IMR-90 (cell line): ENCODE measurements at regions not wholly inside any gene's neighbourhood (a gene's known extent, or its start where the extent isn't known, plus 50 kb on each side); places are given as distances from the start of the nearest gene placed in this dataset.

Experiments used
- ATAC-seq: fragments of 200-7000 bp; cut with Tn5 transposase; 2 replicates; pipeline ENCODE4 v1.9.1; 2020; ENCODE audit warnings: low read depth, mild to moderate bottlenecking, moderate library complexity
- BruUV-seq: library from RNA; stranded (reverse); fragments of 400-500 nt; replicated peaks from 2 replicates; lab custom pipeline; 2021; lab: Mats Ljungman, UMichigan
- CTCF ChIA-PET: fragments of 300-600 bp; formaldehyde crosslinking; extraction: SDS; loops from one replicate; lab custom pipeline; 2021; ENCODE audit warnings: antibody characterized with exemption; lab: Yijun Ruan, JAX
- POLR2A ChIA-PET: fragments of 300-600 bp; sonication (Branson Sonifier 250); formaldehyde crosslinking; loops from one replicate; lab custom pipeline; 2022; ENCODE audit warnings: antibody characterized with exemption; ENCODE audit not compliant: unreplicated experiment; lab: Charles Lee
- DNase-seq: peaks from one replicate; pipeline ENCODE4 v3.0.0; 2013
- H2AFZ ChIP-seq: replicated peaks from 2 replicates; pipeline ENCODE3; 2013; ENCODE audit warnings: low read length, mild to moderate bottlenecking; ENCODE audit not compliant: poor library complexity
- H2AK5ac ChIP-seq: 2 replicates; pipeline ENCODE4 v1.6.1; 2013; ENCODE audit warnings: low read depth, low read length, inconsistent platforms
- H2AK9ac ChIP-seq: replicated peaks from 2 replicates; pipeline ENCODE3; 2013; ENCODE audit warnings: mild to moderate bottlenecking, low read depth, low read length, moderate library complexity; ENCODE audit not compliant: poor library complexity
- H2BK120ac ChIP-seq: 2 replicates; pipeline ENCODE4 v1.6.1; 2013; ENCODE audit warnings: low read depth, low read length, inconsistent platforms
- H2BK15ac ChIP-seq: 3 replicates; pipeline ENCODE4 v1.6.1; 2013; ENCODE audit warnings: low read depth, low read length, inconsistent platforms
- H2BK20ac ChIP-seq: 2 replicates; pipeline ENCODE4 v1.6.1; 2013; ENCODE audit warnings: low read depth, mild to moderate bottlenecking, inconsistent platforms, low read length, moderate library complexity
- H2BK5ac ChIP-seq: 2 replicates; pipeline ENCODE4 v1.6.1; 2013; ENCODE audit warnings: mild to moderate bottlenecking, low read depth, low read length, inconsistent platforms; ENCODE audit not compliant: poor library complexity, severe bottlenecking
- H3K14ac ChIP-seq: replicated peaks from 2 replicates; pipeline ENCODE4 v1.6.1; 2013; ENCODE audit warnings: low read depth, low read length, inconsistent platforms
- H3K18ac ChIP-seq: 2 replicates; pipeline ENCODE4 v1.6.1; 2013; ENCODE audit warnings: low read depth, low read length, control low read depth
- H3K23ac ChIP-seq: 2 replicates; pipeline ENCODE4 v1.6.1; 2013; ENCODE audit warnings: low read depth, low read length, inconsistent platforms
- H3K27ac ChIP-seq: 2 replicates; pipeline ENCODE4 v1.5.1; 2013; ENCODE audit warnings: mild to moderate bottlenecking, control low read depth, low read length; ENCODE audit not compliant: insufficient read depth
- H3K27me3 ChIP-seq: 2 replicates; pipeline ENCODE4 v1.6.1; 2013; ENCODE audit warnings: low read length; ENCODE audit not compliant: control insufficient read depth, insufficient read depth
- H3K36me3 ChIP-seq: 2 replicates; pipeline ENCODE4 v1.6.1; 2013; ENCODE audit warnings: low read length, mixed read lengths; ENCODE audit not compliant: control insufficient read depth, insufficient read depth
- H3K4ac ChIP-seq: 2 replicates; pipeline ENCODE4 v1.6.1; 2013; ENCODE audit warnings: low read depth, low read length, inconsistent platforms
- H3K4me1 ChIP-seq: 2 replicates; pipeline ENCODE4 v1.6.1; 2013; ENCODE audit warnings: low read length, mixed read lengths; ENCODE audit not compliant: control insufficient read depth, insufficient read depth
- H3K4me2 ChIP-seq: 2 replicates; pipeline ENCODE4 v1.6.1; 2013; ENCODE audit warnings: low read depth, mild to moderate bottlenecking, control low read depth, low read length, moderate library complexity
- H3K4me3 ChIP-seq: 2 replicates; pipeline ENCODE4 v1.5.1; 2013; ENCODE audit warnings: low read depth, mild to moderate bottlenecking, control low read depth, low read length, moderate library complexity; ENCODE audit not compliant: insufficient read depth
- H3K56ac ChIP-seq: 2 replicates; pipeline ENCODE4 v1.6.1; 2013; ENCODE audit warnings: low read length, inconsistent platforms; ENCODE audit not compliant: insufficient read depth; ENCODE audit errors: extremely low read depth
- H3K79me1 ChIP-seq, 2 experiments: 2 replicates each; pipeline ENCODE4 v1.6.1; 2013; ENCODE audit warnings: low read length in 2 of 2, inconsistent platforms in 1 of 2, low read depth in 1 of 2
- H3K9ac ChIP-seq: 2 replicates; pipeline ENCODE4 v1.6.1; 2013; ENCODE audit warnings: low read depth, low read length, control low read depth
- H3K9me1 ChIP-seq: 2 replicates; pipeline ENCODE4 v1.6.1; 2013; ENCODE audit warnings: low read length, inconsistent platforms; ENCODE audit not compliant: insufficient read depth
- H3K9me3 ChIP-seq: 2 replicates; pipeline ENCODE4 v1.6.1; 2013; ENCODE audit warnings: low read length; ENCODE audit not compliant: control insufficient read depth, insufficient read depth
- H4K20me1 ChIP-seq: 2 replicates; pipeline ENCODE4 v1.6.1; 2013; ENCODE audit warnings: low read length, inconsistent platforms; ENCODE audit not compliant: insufficient read depth
- H4K5ac ChIP-seq: 2 replicates; pipeline ENCODE4 v1.6.1; 2013; ENCODE audit warnings: mild to moderate bottlenecking, low read depth, low read length, control low read depth
- H4K8ac ChIP-seq, 2 experiments: 2 replicates each; pipeline ENCODE4 v1.6.1; 2013; ENCODE audit warnings: low read depth in 2 of 2, low read length in 2 of 2, control low read depth in 1 of 2, inconsistent platforms in 1 of 2
- H4K91ac ChIP-seq: 2 replicates; pipeline ENCODE4 v1.6.1; 2013; ENCODE audit warnings: low read depth, low read length, inconsistent platforms; ENCODE audit not compliant: insufficient read depth
- BHLHE40 ChIP-seq: fragments of 150-350 bp; IDR thresholded peaks from 2 replicates; pipeline ENCODE4 v1.6.1; 2016; ENCODE audit warnings: mild to moderate bottlenecking, low read depth, low read length
- MAFK ChIP-seq: IDR thresholded peaks from 2 replicates; pipeline ENCODE4 v1.6.1; 2012; ENCODE audit warnings: low read depth, low read length, improper control_type of control experiment
- SMC3 ChIP-seq: fragments of 150-350 bp; IDR thresholded peaks from 2 replicates; pipeline ENCODE4 v1.6.1; 2016; ENCODE audit warnings: low read depth, mild to moderate bottlenecking, antibody characterized with exemption, low read length, moderate library complexity
- USF2 ChIP-seq: fragments of 150-350 bp; IDR thresholded peaks from 2 replicates; pipeline ENCODE4 v1.6.1; 2017; ENCODE audit warnings: mild to moderate bottlenecking, antibody characterized with exemption, low read length, low read depth
- dilution Hi-C: fragments of 300-500 bp; cut with HindIII; formaldehyde crosslinking; loops from one replicate; pipeline ENCODE4 v1.14.3; 2018; ENCODE audit warnings: low sequenced_read_pairs; ENCODE audit not compliant: unreplicated experiment
- in situ Hi-C: fragments of 300-500 bp; cut with MboI; formaldehyde crosslinking; loops from 3 replicates; pipeline ENCODE4 v1.14.3; 2019; ENCODE audit warnings: low sequenced_read_pairs, inconsistent platforms, mixed read lengths
- intact Hi-C: fragments of 100-400 bp; cut with micrococcal nuclease; formaldehyde crosslinking; loops from 2 replicates; pipeline ENCODE4 v1.10.0; 2022

GRCh38 chr1:209073879-209074278 lies 509.6 kb upstream of the CAMK1G start:
- H2BK5ac ChIP-seq: no peak overlapping the region
- H3K9me3 ChIP-seq: peaks cover 5% of the 10 kb centered on the region
- H4K20me1 ChIP-seq: no peaks in the 10 kb centered on the region
- H3K14ac ChIP-seq: no peak overlapping the region
- no peak overlapping the region for H3K4me2 ChIP-seq
- H4K8ac ChIP-seq: no peak overlapping the region
- TF ChIP-seq MAFK: no peak
- no peak for TF ChIP-seq SMC3
- TF ChIP-seq USF2: no peak
- no peak for TF ChIP-seq BHLHE40
- H2AK5ac ChIP-seq: no peak overlapping the region
- ATAC-seq: no peak
- ChIA-PET CTCF (no interaction called here), POLR2A (no interaction called here)
- H3K4ac ChIP-seq: no peak overlapping the region
- H4K91ac ChIP-seq: no peak overlapping the region
- H3K56ac ChIP-seq: no peak overlapping the region
- no peak overlapping the region for H2BK20ac ChIP-seq
- H3K4me3 ChIP-seq: no peak overlapping the region
- no peak overlapping the region for H2AK9ac ChIP-seq
- BruUV-seq: no TSS peak
- H3K9me1 ChIP-seq: no peaks in the 10 kb centered on the region
- in situ Hi-C loops (no loop called here), intact Hi-C loops (no loop called here), dilution Hi-C loops (no loop called here)
- H3K23ac ChIP-seq: no peak overlapping the region
- H3K18ac ChIP-seq: no peak overlapping the region
- H3K79me1 ChIP-seq: no peaks in the 10 kb centered on the region
- H2AFZ ChIP-seq: no peak overlapping the region
- no peaks in the 10 kb centered on the region for H3K36me3 ChIP-seq
- H3K9ac ChIP-seq: no peak overlapping the region
- no peak for DNase-seq
- H3K4me1 ChIP-seq: no peaks in the 10 kb centered on the region
- no peak overlapping the region for H3K27ac ChIP-seq
- H3K27me3 ChIP-seq: no peaks in the 10 kb centered on the region
- H2BK15ac ChIP-seq: no peak overlapping the region
- H4K5ac ChIP-seq: no peak overlapping the region
- H2BK120ac ChIP-seq: no peak overlapping the region
